Neural cell (in vitro differentiated cells): ENCODE measurements at regions not wholly inside any gene's neighbourhood (a gene's known extent, or its start where the extent isn't known, plus 50 kb on each side); places are given as distances from the start of the nearest gene placed in this dataset.

Source experiments
- H2AFZ ChIP-seq: fragments of 200-600, 300-800 bp; sonication (generic), shearing (Covaris generic); 2 replicates; pipeline ENCODE4 v1.6.0; 2014; ENCODE audit warnings: low read depth, mild to moderate bottlenecking, antibody characterized with exemption, low read length, moderate library complexity
- H3F3A ChIP-seq: fragments of 200-600 bp; shearing (Covaris generic); 2 replicates; pipeline ENCODE4 v1.6.1; 2016; ENCODE audit warnings: mild to moderate bottlenecking, moderate library complexity, mixed read lengths, antibody characterized with exemption, low read length; ENCODE audit not compliant: insufficient read depth, poor library complexity, severe bottlenecking
- H3K27ac ChIP-seq: fragments of 200-600, 300-800 bp; sonication (generic), shearing (Covaris generic); 2 replicates; pipeline ENCODE4 v1.5.1; 2014; ENCODE audit warnings: mild to moderate bottlenecking, low read length, moderate library complexity
- H3K27me3 ChIP-seq: fragments of 300-800, 200-600 bp; sonication (generic), shearing (Covaris generic); 2 replicates; pipeline ENCODE4 v1.6.0; 2014; ENCODE audit warnings: mild to moderate bottlenecking, low read depth, low read length, moderate library complexity; ENCODE audit not compliant: insufficient read depth
- H3K36me3 ChIP-seq: fragments of 300-800, 200-600 bp; sonication (generic), shearing (Covaris generic); 2 replicates; pipeline ENCODE4 v1.5.1; 2014; ENCODE audit warnings: mild to moderate bottlenecking, antibody characterized with exemption, low read length, moderate library complexity; ENCODE audit not compliant: insufficient read depth
- H3K4me2 ChIP-seq: fragments of 300-800, 200-600 bp; sonication (generic), shearing (Covaris generic); 2 replicates; pipeline ENCODE4 v1.6.0; 2014; ENCODE audit warnings: mild to moderate bottlenecking, low read length
- H3K4me3 ChIP-seq: fragments of 300-800, 200-600 bp; sonication (generic), shearing (Covaris generic); 2 replicates; pipeline ENCODE4 v1.5.1; 2014; ENCODE audit warnings: mild to moderate bottlenecking, low read length, moderate library complexity
- H3K79me2 ChIP-seq: fragments of 200-600 bp; shearing (Covaris generic); replicated peaks from 2 replicates; pipeline ENCODE4 v1.6.0; 2014; ENCODE audit warnings: mild to moderate bottlenecking, low read length, moderate library complexity; ENCODE audit not compliant: insufficient read depth
- H3K9ac ChIP-seq: fragments of 300-800, 200-600 bp; sonication (generic), shearing (Covaris generic); 2 replicates; pipeline ENCODE4 v1.6.1; 2016; ENCODE audit warnings: mild to moderate bottlenecking, low read length, mixed read lengths
- H3K9me2 ChIP-seq: fragments of 200-600 bp; shearing (Covaris generic); 2 replicates; pipeline ENCODE4 v1.6.1; 2016; ENCODE audit warnings: mild to moderate bottlenecking, low read length, mixed read lengths; ENCODE audit not compliant: insufficient read depth
- H3K9me3 ChIP-seq: fragments of 200-600, 300-800 bp; sonication (generic), shearing (Covaris generic); 2 replicates; pipeline ENCODE4 v1.6.1; 2016; ENCODE audit warnings: mild to moderate bottlenecking, mixed run types, low read length, moderate library complexity, mixed read lengths
- H4K20me1 ChIP-seq: fragments of 200-600 bp; shearing (Covaris generic); 2 replicates; pipeline ENCODE4 v1.6.1; 2016; ENCODE audit warnings: mild to moderate bottlenecking, mixed run types; ENCODE audit not compliant: insufficient read depth
- CTCF ChIP-seq: fragments of 450-650 bp; IDR thresholded peaks from 2 replicates; pipeline ENCODE4 v1.5.1; 2014; ENCODE audit warnings: antibody characterized with exemption, mild to moderate bottlenecking, moderate library complexity; ENCODE audit not compliant: poor library complexity, severe bottlenecking
- EP300 ChIP-seq: fragments of 450-650 bp; conservative IDR thresholded peaks from 2 replicates; pipeline ENCODE4 v1.6.1; 2014; ENCODE audit warnings: antibody characterized with exemption, mild to moderate bottlenecking, moderate library complexity; ENCODE audit not compliant: poor library complexity, severe bottlenecking
- EZH2 ChIP-seq: fragments of 200-600, 300-800 bp; shearing (Covaris generic), sonication (generic); IDR thresholded peaks from 2 replicates; pipeline ENCODE4 v1.6.1; 2014; ENCODE audit warnings: antibody characterized with exemption, low read length, borderline replicate concordance, mild to moderate bottlenecking; ENCODE audit not compliant: insufficient read depth, poor library complexity, severe bottlenecking
- MXI1 ChIP-seq: fragments of 450-650 bp; conservative IDR thresholded peaks from 2 replicates; pipeline ENCODE4 v1.6.1; 2014; ENCODE audit warnings: antibody characterized with exemption, mild to moderate bottlenecking; ENCODE audit not compliant: poor library complexity, severe bottlenecking
- POLR2AphosphoS5 ChIP-seq: IDR thresholded peaks from 2 replicates; pipeline ENCODE4 v1.6.1; 2012
- RAD21 ChIP-seq: fragments of 450-650 bp; conservative IDR thresholded peaks from 2 replicates; pipeline ENCODE4 v1.6.1; 2014; ENCODE audit warnings: antibody characterized with exemption, mild to moderate bottlenecking, moderate library complexity
- REST ChIP-seq: IDR thresholded peaks from 2 replicates; pipeline ENCODE4 v1.6.1; 2012; ENCODE audit warnings: borderline replicate concordance
- SMC3 ChIP-seq: fragments of 450-650 bp; conservative IDR thresholded peaks from 2 replicates; pipeline ENCODE4 v1.6.1; 2014; ENCODE audit warnings: antibody characterized with exemption, mild to moderate bottlenecking, moderate library complexity; ENCODE audit not compliant: poor library complexity
- TAF1 ChIP-seq: IDR thresholded peaks from 2 replicates; pipeline ENCODE4 v1.6.1; 2012; ENCODE audit warnings: low read depth

GRCh38 chr2:48183276-48183675 lies 131.2 kb upstream of the FOXN2 start:
- no peak overlapping the region for H2AFZ ChIP-seq
- no peaks in the 10 kb centered on the region for H3K27me3 ChIP-seq
- H3K9me3 ChIP-seq, result no peaks in the 10 kb centered on the region
- no peaks in the 10 kb centered on the region for H3K9me2 ChIP-seq
- TF ChIP-seq RAD21, result no peak
- no peak for TF ChIP-seq SMC3
- no peak for TF ChIP-seq CTCF
- no peak for TF ChIP-seq REST
- no peak for TF ChIP-seq MXI1
- no peak for TF ChIP-seq TAF1
- TF ChIP-seq EP300, result no peak
- no peak for TF ChIP-seq POLR2AphosphoS5
- TF ChIP-seq EZH2, result no peak
- no peak overlapping the region for H3K9ac ChIP-seq
- no peaks in the 10 kb centered on the region for H4K20me1 ChIP-seq
- H3K79me2 ChIP-seq, result no peaks in the 10 kb centered on the region
- no peak overlapping the region for H3K4me3 ChIP-seq
- no peak overlapping the region for H3K27ac ChIP-seq
- no peak overlapping the region for H3K4me2 ChIP-seq
- no peaks in the 10 kb centered on the region for H3F3A ChIP-seq
- H3K36me3 ChIP-seq, result no peaks in the 10 kb centered on the region

DNA sequence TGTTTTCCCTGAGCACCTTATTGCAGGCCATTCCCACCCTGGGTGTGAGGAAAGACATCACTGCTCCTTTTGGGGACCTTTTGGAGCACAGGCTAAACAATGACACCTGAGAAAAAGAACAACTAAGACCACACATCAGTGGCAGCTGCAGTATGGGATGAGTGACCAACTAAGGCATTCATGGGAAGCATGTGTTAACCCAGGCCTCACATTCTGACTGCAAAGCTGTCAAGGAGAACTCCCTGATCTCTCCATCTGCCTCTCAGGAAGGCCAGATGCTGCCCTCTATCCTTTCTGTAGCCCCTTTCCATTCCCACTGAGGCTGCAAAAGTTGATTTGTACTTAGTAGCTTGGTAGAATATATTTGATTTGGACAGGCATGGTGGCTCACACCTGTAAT lies 130.5 kb upstream of the FOXN2 start:
- H3K27ac ChIP-seq, result no peak overlapping the region
- H3K9me3 ChIP-seq, result no peaks in the 10 kb centered on the region
- no peaks in the 10 kb centered on the region for H3F3A ChIP-seq
- H3K79me2 ChIP-seq, result no peaks in the 10 kb centered on the region
- H3K36me3 ChIP-seq, result no peaks in the 10 kb centered on the region
- H3K9me2 ChIP-seq, result no peaks in the 10 kb centered on the region
- H3K4me2 ChIP-seq, result no peak overlapping the region
- no peak for TF ChIP-seq CTCF
- no peak for TF ChIP-seq REST
- TF ChIP-seq RAD21, result no peak
- no peak for TF ChIP-seq TAF1
- TF ChIP-seq EP300, result no peak
- TF ChIP-seq SMC3, result no peak
- no peak for TF ChIP-seq EZH2
- no peak for TF ChIP-seq POLR2AphosphoS5
- no peak for TF ChIP-seq MXI1
- H3K4me3 ChIP-seq, result no peak overlapping the region
- H2AFZ ChIP-seq, result no peak overlapping the region
- H4K20me1 ChIP-seq, result no peaks in the 10 kb centered on the region
- H3K27me3 ChIP-seq, result no peaks in the 10 kb centered on the region
- no peak overlapping the region for H3K9ac ChIP-seq
